DOHH2 (cell line): ENCODE measurements at regions not wholly inside any gene's neighbourhood (a gene's known extent, or its start where the extent isn't known, plus 50 kb on each side); places are given as distances from the start of the nearest gene placed in this dataset.

Experiments
- H3F3A ChIP-seq: fragments of 200-600 bp; sonication (generic), shearing (Covaris generic); 2 replicates; pipeline ENCODE4 v1.6.0; 2016; ENCODE audit warnings: antibody characterized with exemption, mild to moderate bottlenecking; ENCODE audit not compliant: control insufficient read depth, insufficient read depth
- H3K27ac ChIP-seq: fragments of 200-600 bp; sonication (generic); 2 replicates; pipeline ENCODE4 v1.5.1; 2014; ENCODE audit warnings: low read depth, mild to moderate bottlenecking, low read length, moderate library complexity
- H3K27me3 ChIP-seq: fragments of 200-600 bp; sonication (generic); 2 replicates; pipeline ENCODE4 v1.6.1; 2014; ENCODE audit warnings: mild to moderate bottlenecking, low read length, mixed read lengths; ENCODE audit not compliant: control insufficient read depth
- H3K36me3 ChIP-seq: fragments of 200-600 bp; sonication (generic); 2 replicates; pipeline ENCODE4 v1.6.1; 2014; ENCODE audit warnings: mild to moderate bottlenecking, low read length, moderate library complexity, mixed read lengths; ENCODE audit not compliant: control insufficient read depth
- H3K4me1 ChIP-seq: fragments of 200-600 bp; sonication (generic); 2 replicates; pipeline ENCODE4 v1.6.1; 2014; ENCODE audit warnings: mild to moderate bottlenecking, low read length, mixed read lengths; ENCODE audit not compliant: control insufficient read depth
- H3K4me2 ChIP-seq: fragments of 200-600 bp; sonication (generic); 2 replicates; pipeline ENCODE4 v1.6.0; 2014; ENCODE audit warnings: mild to moderate bottlenecking, low read length, moderate library complexity
- H3K4me3 ChIP-seq: fragments of 200-600 bp; sonication (generic); 2 replicates; pipeline ENCODE4 v1.5.1; 2014; ENCODE audit warnings: mild to moderate bottlenecking, low read length, mixed read lengths
- H3K79me2 ChIP-seq: fragments of 200-600 bp; sonication (generic); 2 replicates; pipeline ENCODE4 v1.6.1; 2014; ENCODE audit warnings: mild to moderate bottlenecking, low read length, mixed read lengths; ENCODE audit not compliant: control insufficient read depth
- H3K9me2 ChIP-seq: fragments of 200-600 bp; sonication (generic); replicated peaks from 2 replicates; pipeline ENCODE4 v1.6.1; 2014; ENCODE audit warnings: mild to moderate bottlenecking, low read length, mixed read lengths; ENCODE audit not compliant: control insufficient read depth
- H3K9me3 ChIP-seq: fragments of 200-600 bp; sonication (generic); 2 replicates; pipeline ENCODE4 v1.6.1; 2014; ENCODE audit warnings: antibody characterized with exemption, low read length, mixed read lengths; ENCODE audit not compliant: control insufficient read depth, insufficient read depth
- H4K20me1 ChIP-seq: fragments of 200-600 bp; sonication (generic); 2 replicates; pipeline ENCODE4 v1.6.0; 2014; ENCODE audit warnings: low read depth, mild to moderate bottlenecking, antibody characterized with exemption, low read length, moderate library complexity; ENCODE audit not compliant: control insufficient read depth, insufficient read depth
- EZH2phosphoT487 ChIP-seq: fragments of 200-600 bp; sonication (generic); IDR thresholded peaks from 2 replicates; pipeline ENCODE4 v1.6.1; 2017; ENCODE audit warnings: borderline replicate concordance, mild to moderate bottlenecking, antibody characterized with exemption, low read length, moderate library complexity, mixed read lengths
- TF ChIP-seq, protein P1 (sequence below): fragments of 200-600 bp; sonication (generic); IDR thresholded peaks from one replicate; pipeline ENCODE4 v1.5.1; 2014; ENCODE audit warnings: antibody characterized with exemption, mild to moderate bottlenecking, low read depth, low read length; ENCODE audit not compliant: poor library complexity, severe bottlenecking

DNA sequence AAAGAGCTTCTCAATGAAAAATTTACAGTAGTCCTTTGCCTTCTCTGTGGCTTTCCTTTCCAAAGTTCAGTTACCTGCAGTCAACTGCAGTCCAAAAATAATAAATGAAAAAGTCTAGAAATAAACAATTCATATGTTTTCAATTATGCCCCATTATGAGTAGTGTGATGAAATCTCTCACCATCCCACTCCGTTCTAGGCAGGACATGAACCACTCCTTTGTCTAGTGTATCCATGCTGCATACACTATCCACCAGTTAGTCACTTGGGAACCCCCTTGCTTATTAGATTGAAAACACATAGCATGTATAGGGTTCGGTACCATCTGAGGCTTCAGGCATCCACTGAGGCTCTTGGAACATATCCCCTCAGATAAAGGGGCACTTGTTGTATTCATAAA, 80.6 kb upstream of the EYA4 start:
- Histone ChIP-seq H4K20me1 (no peaks in the 10 kb centered on the region), H3K27ac (no peak overlapping the region), H3K4me3 (no peak overlapping the region), H3K4me1 (no peaks in the 10 kb centered on the region), H3K27me3 (no peaks in the 10 kb centered on the region), H3K79me2 (no peaks in the 10 kb centered on the region), H3K9me3 (no peaks in the 10 kb centered on the region), H3K4me2 (no peak overlapping the region), H3F3A (no peaks in the 10 kb centered on the region), H3K36me3 (no peaks in the 10 kb centered on the region), H3K9me2 (no peaks in the 10 kb centered on the region)
- TF ChIP-seq, protein P1, sequence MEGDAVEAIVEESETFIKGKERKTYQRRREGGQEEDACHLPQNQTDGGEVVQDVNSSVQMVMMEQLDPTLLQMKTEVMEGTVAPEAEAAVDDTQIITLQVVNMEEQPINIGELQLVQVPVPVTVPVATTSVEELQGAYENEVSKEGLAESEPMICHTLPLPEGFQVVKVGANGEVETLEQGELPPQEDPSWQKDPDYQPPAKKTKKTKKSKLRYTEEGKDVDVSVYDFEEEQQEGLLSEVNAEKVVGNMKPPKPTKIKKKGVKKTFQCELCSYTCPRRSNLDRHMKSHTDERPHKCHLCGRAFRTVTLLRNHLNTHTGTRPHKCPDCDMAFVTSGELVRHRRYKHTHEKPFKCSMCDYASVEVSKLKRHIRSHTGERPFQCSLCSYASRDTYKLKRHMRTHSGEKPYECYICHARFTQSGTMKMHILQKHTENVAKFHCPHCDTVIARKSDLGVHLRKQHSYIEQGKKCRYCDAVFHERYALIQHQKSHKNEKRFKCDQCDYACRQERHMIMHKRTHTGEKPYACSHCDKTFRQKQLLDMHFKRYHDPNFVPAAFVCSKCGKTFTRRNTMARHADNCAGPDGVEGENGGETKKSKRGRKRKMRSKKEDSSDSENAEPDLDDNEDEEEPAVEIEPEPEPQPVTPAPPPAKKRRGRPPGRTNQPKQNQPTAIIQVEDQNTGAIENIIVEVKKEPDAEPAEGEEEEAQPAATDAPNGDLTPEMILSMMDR = no peak
- no peak for TF ChIP-seq EZH2phosphoT487

DNA sequence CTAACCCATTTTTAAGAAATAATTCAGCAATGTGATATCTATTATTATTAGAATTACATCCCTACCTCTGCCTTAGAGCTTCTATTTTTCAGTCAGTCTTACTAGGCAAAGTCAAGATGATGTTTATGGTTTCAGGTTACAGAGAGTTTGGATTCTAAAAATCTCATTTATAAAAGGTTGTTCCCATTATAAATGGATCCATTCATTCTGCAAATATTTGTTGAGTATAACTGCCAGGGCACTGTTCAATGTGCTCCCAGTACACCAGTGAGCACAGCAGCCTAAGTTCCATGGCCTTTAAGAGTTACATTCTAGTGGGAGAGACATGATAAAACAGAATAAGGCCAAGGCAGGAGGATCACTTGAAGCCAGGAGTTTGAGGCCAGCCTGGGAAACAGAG, 75.9 kb upstream of the EYA4 start:
- no peak overlapping the region for H3K27ac ChIP-seq
- no peaks in the 10 kb centered on the region; the same call in 1 of the 2 replicates for H3K9me2 ChIP-seq
- H3K4me1 ChIP-seq = no peaks in the 10 kb centered on the region
- no peaks in the 10 kb centered on the region for H3K9me3 ChIP-seq
- no peak overlapping the region for H3K4me2 ChIP-seq
- H3K27me3 ChIP-seq = no peaks in the 10 kb centered on the region
- no peaks in the 10 kb centered on the region for H3K36me3 ChIP-seq
- no peaks in the 10 kb centered on the region for H3K79me2 ChIP-seq
- no peak overlapping the region for H3K4me3 ChIP-seq
- no peaks in the 10 kb centered on the region for H3F3A ChIP-seq
- no peaks in the 10 kb centered on the region for H4K20me1 ChIP-seq
- TF ChIP-seq EZH2phosphoT487 = no peak
- TF ChIP-seq, protein P1 = no peak

DNA sequence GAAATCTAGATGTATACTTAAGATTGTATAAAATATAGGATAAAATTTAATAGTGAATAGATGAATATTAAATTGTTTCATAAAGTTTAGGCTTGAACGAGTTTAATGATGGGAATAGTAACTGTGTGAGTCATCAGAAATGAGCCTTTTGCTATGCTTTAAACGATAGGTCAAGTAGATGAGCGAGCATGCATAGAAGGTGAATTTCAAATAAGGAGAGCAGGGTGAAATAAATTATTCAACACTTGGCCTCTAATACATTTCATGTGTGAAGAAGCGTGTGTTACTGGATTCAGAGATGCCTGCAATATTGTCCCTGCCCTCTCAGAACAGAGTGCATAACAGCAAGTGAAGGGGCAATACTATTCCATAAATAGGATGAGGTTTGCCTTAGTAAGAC, 74.4 kb upstream of the EYA4 start:
- Histone ChIP-seq H3K4me2 (no peak overlapping the region), H3K27me3 (no peaks in the 10 kb centered on the region), H3K9me2 (no peaks in the 10 kb centered on the region; the same call in 1 of the 2 replicates), H3K4me3 (no peak overlapping the region), H3K36me3 (no peaks in the 10 kb centered on the region), H4K20me1 (no peaks in the 10 kb centered on the region), H3K4me1 (no peaks in the 10 kb centered on the region), H3K27ac (no peak overlapping the region), H3K9me3 (no peaks in the 10 kb centered on the region), H3F3A (no peaks in the 10 kb centered on the region), H3K79me2 (no peaks in the 10 kb centered on the region)
- TF ChIP-seq, protein P1 = no peak
- TF ChIP-seq EZH2phosphoT487 = no peak

DNA sequence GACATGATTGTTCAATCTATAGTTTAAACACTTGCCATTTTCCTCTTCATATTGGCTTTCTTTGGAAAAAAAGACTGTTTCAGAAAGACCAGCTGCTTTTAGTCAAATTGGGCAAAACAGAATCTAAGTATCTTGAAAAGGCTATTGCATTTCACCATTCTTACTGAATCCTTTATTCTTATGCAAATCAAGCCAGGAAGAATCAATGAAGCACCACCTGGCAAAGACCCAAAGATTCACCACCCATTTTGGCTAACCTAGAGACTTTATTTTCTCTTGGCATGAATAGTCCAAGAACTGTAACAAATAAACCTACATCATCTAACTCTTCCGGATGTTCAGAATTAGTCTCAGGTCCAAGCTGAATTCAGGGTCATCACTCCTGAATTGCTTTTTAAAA, 71.3 kb upstream of the EYA4 start:
- Histone ChIP-seq H3K79me2 (no peaks in the 10 kb centered on the region), H3K27ac (no peak overlapping the region), H3K9me3 (peaks cover 7% of the 10 kb centered on the region; the same call in 1 of the 2 replicates), H3K4me1 (no peaks in the 10 kb centered on the region), H3K9me2 (no peaks in the 10 kb centered on the region; the same call in 1 of the 2 replicates), H3F3A (no peaks in the 10 kb centered on the region), H4K20me1 (no peaks in the 10 kb centered on the region), H3K36me3 (no peaks in the 10 kb centered on the region), H3K4me2 (no peak overlapping the region), H3K4me3 (no peak overlapping the region), H3K27me3 (no peaks in the 10 kb centered on the region)
- TF ChIP-seq, protein P1 = no peak
- TF ChIP-seq EZH2phosphoT487 = no peak
